ENCODE measurements at regions not wholly inside any gene's neighbourhood (a gene's known extent, or its start where the extent isn't known, plus 50 kb on each side); places are given as distances from the start of the nearest gene placed in this dataset.

GRCh38 chr13:89502286-89502685, 1831.1 kb downstream of the SLITRK5 start:
- WGBS, 2 experiments (ENCODE audit: extremely low coverage in 2 of 2, insufficient read length in 1 of 2) = no CpG with 5 or more reads among the region's 2 CpGs
- Histone ChIP-seq H4K20me1 (ENCODE audit: insufficient read depth, low read length) (no peaks in the 10 kb centered on the region), H4K91ac (ENCODE audit: insufficient read depth, low read depth, low read length) (no peak overlapping the region), H2BK120ac (ENCODE audit: low read depth, low read length) (no peak overlapping the region), H2BK5ac (ENCODE audit: low read depth, low read length, poor library complexity, severe bottlenecking) (no peak overlapping the region), H3K4ac (ENCODE audit: low read depth, low read length) (no peak overlapping the region), H2BK15ac (ENCODE audit: low read depth, low read length) (no peak overlapping the region), H2AK5ac (ENCODE audit: low read depth, low read length) (no peak overlapping the region), H4K5ac (ENCODE audit: low read depth, low read length) (no peak overlapping the region), H3K79me1 (ENCODE audit: low read depth in 1 of 2, low read length in 2 of 2) (no peaks in the 10 kb centered on the region), H3K9me3 (ENCODE audit: control insufficient read depth, insufficient read depth, low read length) (no peaks in the 10 kb centered on the region), H2AFZ (replicated peaks; ENCODE audit: low read length, poor library complexity) (no peak overlapping the region), H3K27me3 (ENCODE audit: control insufficient read depth, insufficient read depth, low read length) (no peaks in the 10 kb centered on the region), H3K36me3 (ENCODE audit: control insufficient read depth, insufficient read depth, low read length) (no peaks in the 10 kb centered on the region), H3K9ac (ENCODE audit: low read depth, low read length) (no peak overlapping the region), H2BK20ac (ENCODE audit: low read depth, low read length) (no peak overlapping the region), H3K4me2 (ENCODE audit: low read depth, low read length) (no peak overlapping the region), H3K4me1 (ENCODE audit: control insufficient read depth, insufficient read depth, low read length) (no peaks in the 10 kb centered on the region), H3K18ac (ENCODE audit: low read depth, low read length) (no peak overlapping the region), H3K14ac (replicated peaks; ENCODE audit: low read depth, low read length) (no peak overlapping the region), H3K4me3 (ENCODE audit: insufficient read depth, low read depth, low read length) (no peak overlapping the region), H4K8ac (ENCODE audit: low read depth in 2 of 2, low read length in 2 of 2) (no peak overlapping the region), H2AK9ac (replicated peaks; ENCODE audit: low read depth, low read length, poor library complexity) (no peak overlapping the region), H3K56ac (ENCODE audit: extremely low read depth, insufficient read depth, low read length) (no peak overlapping the region), H3K9me1 (ENCODE audit: insufficient read depth, low read length) (no peaks in the 10 kb centered on the region), H3K23ac (ENCODE audit: low read depth, low read length) (no peak overlapping the region), H3K27ac (ENCODE audit: insufficient read depth, low read length) (no peak overlapping the region)
- ChIA-PET CTCF (no interaction called here), POLR2A (ENCODE audit: unreplicated experiment) (no interaction called here)
- DNase-seq (no peak), ATAC-seq (ENCODE audit: low read depth) (no peak)
- TF ChIP-seq ELK1 (IDR thresholded peaks at IDR 0.05; ENCODE audit: borderline replicate concordance, low read depth, low read length) (no peak), SMC3 (IDR thresholded peaks at IDR 0.05; ENCODE audit: low read depth, low read length) (no peak), MXI1 (IDR thresholded peaks at IDR 0.05; ENCODE audit: borderline replicate concordance, low read depth, low read length) (no peak), FOS (IDR thresholded peaks at IDR 0.05; ENCODE audit: low read depth, low read length) (no peak)
- in situ Hi-C loops (cut with MboI; ENCODE audit: low sequenced_read_pairs) = no loop called here
- intact Hi-C loops (cut with micrococcal nuclease) = no loop called here
- no TSS peak for BruUV-seq (replicated peaks)
- dilution Hi-C loops (cut with HindIII; ENCODE audit: low sequenced_read_pairs, unreplicated experiment) = no loop called here

Data from IMR-90 (cell line).